WTC11 (cell line): ENCODE measurements at regions not wholly inside any gene's neighbourhood (a gene's known extent, or its start where the extent isn't known, plus 50 kb on each side); places are given as distances from the start of the nearest gene placed in this dataset.

Experiments
- ATAC-seq: fragments of 200-7000 bp; cut with Tn5 transposase; 2 replicates; pipeline ENCODE4 v1.10.0; 2021; ENCODE audit warnings: mild to moderate bottlenecking, moderate library complexity
- CTCF ChIA-PET: fragments of 300-600 bp; sonication (Branson Sonifier 250); formaldehyde crosslinking; loops from one replicate; lab custom pipeline; 2021; ENCODE audit warnings: antibody characterized with exemption; lab: Charles Lee
- POLR2A ChIA-PET: fragments of 350-600 bp; sonication (Branson Sonifier 250); formaldehyde crosslinking; loops from one replicate; lab custom pipeline; 2021; ENCODE audit warnings: antibody characterized with exemption; lab: Charles Lee
- DNase-seq: peaks from one replicate; pipeline ENCODE4 v3.0.0; 2021; ENCODE audit warnings: low spot score
- H3K27ac Mint-ChIP-seq: 2 replicates; pipeline ENCODE4 v1.8.0; 2021; ENCODE audit warnings: mixed read lengths
- H3K27me3 Mint-ChIP-seq: 2 replicates; pipeline ENCODE4 v1.8.0; 2021; ENCODE audit warnings: low read depth, mild to moderate bottlenecking, moderate library complexity, mixed read lengths
- H3K36me3 Mint-ChIP-seq: 2 replicates; pipeline ENCODE4 v1.8.0; 2021; ENCODE audit warnings: mixed read lengths
- H3K4me1 Mint-ChIP-seq: 2 replicates; pipeline ENCODE4 v1.8.0; 2022; ENCODE audit warnings: mixed read lengths
- H3K4me3 Mint-ChIP-seq: 2 replicates; pipeline ENCODE4 v1.8.0; 2021; ENCODE audit warnings: mild to moderate bottlenecking, moderate library complexity, mixed read lengths
- H3K9me3 Mint-ChIP-seq: 2 replicates; pipeline ENCODE4 v1.8.0; 2021; ENCODE audit warnings: mixed read lengths
- ARID4B ChIP-seq: sonication (generic); formaldehyde crosslinking; IDR thresholded peaks from 2 replicates; pipeline ENCODE4 v1.8.0; 2023; ENCODE audit warnings: missing genetic modification reagents, mild to moderate bottlenecking, borderline replicate concordance
- ATF6 ChIP-seq: sonication (generic); formaldehyde crosslinking; IDR thresholded peaks from 2 replicates; pipeline ENCODE4 v1.8.1; 2023; ENCODE audit warnings: mild to moderate bottlenecking, missing genetic modification reagents
- CDX4 ChIP-seq: fragments of 250-450 bp; sonication (Bioruptor Pico); IDR thresholded peaks from 2 replicates; pipeline ENCODE4 v1.9.0; 2021; ENCODE audit warnings: moderate library complexity, mild to moderate bottlenecking, inconsistent platforms, borderline replicate concordance
- CREM ChIP-seq: sonication (generic); formaldehyde crosslinking; IDR thresholded peaks from 2 replicates; pipeline ENCODE4 v1.8.1; 2022; ENCODE audit warnings: mild to moderate bottlenecking, missing genetic modification reagents, moderate library complexity
- CTCF ChIP-seq: fragments of 200-600 bp; IDR thresholded peaks from 2 replicates; pipeline ENCODE4 v1.8.0; 2022; ENCODE audit warnings: antibody characterized with exemption
- E2F5 ChIP-seq: sonication (generic); formaldehyde crosslinking; IDR thresholded peaks from 2 replicates; pipeline ENCODE4 v1.8.1; 2022; ENCODE audit warnings: mild to moderate bottlenecking, moderate library complexity, missing genetic modification reagents
- FOXP4 ChIP-seq: sonication (generic); formaldehyde crosslinking; IDR thresholded peaks from 2 replicates; pipeline ENCODE4 v1.8.0; 2022; ENCODE audit warnings: mild to moderate bottlenecking, missing genetic modification reagents
- IRF2 ChIP-seq: sonication (generic); formaldehyde crosslinking; IDR thresholded peaks from 2 replicates; pipeline ENCODE4 v1.8.0; 2022; ENCODE audit warnings: low read depth, missing genetic modification reagents, borderline replicate concordance
- NFATC4 ChIP-seq: fragments of 250-450 bp; sonication (Bioruptor Pico); IDR thresholded peaks from 2 replicates; pipeline ENCODE4 v1.9.0; 2021; ENCODE audit warnings: mild to moderate bottlenecking
- SOX15 ChIP-seq: fragments of 250-450 bp; sonication (Bioruptor Pico); IDR thresholded peaks from 2 replicates; pipeline ENCODE4 v1.9.0; 2021; ENCODE audit warnings: mild to moderate bottlenecking
- TCF7 ChIP-seq: sonication (generic); formaldehyde crosslinking; IDR thresholded peaks from 2 replicates; pipeline ENCODE4 v1.8.0; 2022; ENCODE audit warnings: mild to moderate bottlenecking, low read depth, missing genetic modification reagents, moderate library complexity
- TEAD4 ChIP-seq: sonication (generic); formaldehyde crosslinking; IDR thresholded peaks from 2 replicates; pipeline ENCODE4 v1.8.0; 2022; ENCODE audit warnings: mild to moderate bottlenecking, missing genetic modification reagents
- USF1 ChIP-seq: sonication (generic); formaldehyde crosslinking; IDR thresholded peaks from 2 replicates; pipeline ENCODE4 v1.8.0; 2022; ENCODE audit warnings: mild to moderate bottlenecking, missing genetic modification reagents
- USF2 ChIP-seq: sonication (generic); formaldehyde crosslinking; IDR thresholded peaks from 2 replicates; pipeline ENCODE4 v1.8.1; 2023; ENCODE audit warnings: mild to moderate bottlenecking, missing genetic modification reagents, moderate library complexity
- ZNF121 ChIP-seq: sonication (generic); formaldehyde crosslinking; IDR thresholded peaks from 2 replicates; pipeline ENCODE4 v1.8.0; 2023; ENCODE audit warnings: missing genetic modification reagents
- ZNF425 ChIP-seq: fragments of 250-450 bp; sonication (Bioruptor Pico); conservative IDR thresholded peaks from 2 replicates; pipeline ENCODE4 v1.9.0; 2021; ENCODE audit warnings: mild to moderate bottlenecking
- ZNF671 ChIP-seq: fragments of 250-450 bp; sonication (Bioruptor Pico); IDR thresholded peaks from 2 replicates; pipeline ENCODE4 v1.8.0; 2021; ENCODE audit warnings: mild to moderate bottlenecking

- TF ChIP-seq ZNF425 (no peak), TEAD4 (CRISPR knock-in tag) (no peak), E2F5 (CRISPR knock-in tag) (no peak), USF1 (CRISPR knock-in tag) (no peak), CDX4 (CRISPR knock-in tag) (no peak), IRF2 (CRISPR knock-in tag) (no peak)
These were observed 117.0 kb downstream of the GLUL start (continued) for GRCh38 chr1:182274618-182275017.

GRCh38 chr1:182270731-182271130 is 120.9 kb downstream of the GLUL start:
- CTCF ChIA-PET, result interaction anchor here (1.1 kb wide), 1 partner anchor 126 kb away, joined by 3 read pairs; no protein-coding TSS in a partner anchor
- POLR2A ChIA-PET, result no interaction called here
- no peak overlapping the region for H3K4me3 Mint-ChIP-seq
- H3K27ac Mint-ChIP-seq, result no peak overlapping the region
- no peaks in the 10 kb centered on the region for H3K9me3 Mint-ChIP-seq
- H3K27me3 Mint-ChIP-seq, result no peaks in the 10 kb centered on the region
- H3K4me1 Mint-ChIP-seq, result no peaks in the 10 kb centered on the region
- no peaks in the 10 kb centered on the region for H3K36me3 Mint-ChIP-seq
- TF ChIP-seq USF1 (CRISPR knock-in tag) (no peak), ZNF121 (CRISPR knock-in tag) (no peak), TCF7 (CRISPR knock-in tag) (no peak), NFATC4 (CRISPR knock-in tag) (no peak), ZNF671 (CRISPR knock-in tag) (no peak), CTCF (no peak), ATF6 (CRISPR knock-in tag) (no peak), CREM (CRISPR knock-in tag) (no peak), FOXP4 (no peak), USF2 (CRISPR knock-in tag) (no peak), ARID4B (CRISPR knock-in tag) (no peak), SOX15 (CRISPR knock-in tag) (no peak)
- TF ChIP-seq, all 79 proteins: peak for 0
- ATAC-seq (no peak), DNase-seq (no peak)
